Motor neuron (in vitro differentiated cells): ENCODE measurements at regions not wholly inside any gene's neighbourhood (a gene's known extent, or its start where the extent isn't known, plus 50 kb on each side); places are given as distances from the start of the nearest gene placed in this dataset.

ENCODE experiments used
- ATAC-seq, 8 experiments: fragments of 200-7000 bp; cut with Tn5 transposase; replicated peaks in 6 of 8; 2 replicates each; pipeline ENCODE4 v1.8.0; 2021; ENCODE audit warnings: mild to moderate bottlenecking in 8 of 8, moderate library complexity in 8 of 8
- H3K27ac ChIP-seq, 2 donors: fragments of 250-450 bp; sonication (Bioruptor Pico); 2 replicates each; pipeline ENCODE4 v1.9.0; 2021; ENCODE audit warnings: antibody characterized with exemption in 2 of 2, mild to moderate bottlenecking in 2 of 2, moderate library complexity in 1 of 2
- H3K4me1 ChIP-seq, 2 donors: fragments of 250-450 bp; sonication (Bioruptor Pico); replicated peaks in 1 of 2; 2 replicates each; pipeline ENCODE4 v1.6.1; 2021; ENCODE audit warnings: antibody characterized with exemption in 2 of 2, mild to moderate bottlenecking in 2 of 2, moderate library complexity in 1 of 2
- H3K4me3 ChIP-seq, 5 donors: fragments of 250-450 bp; sonication (Bioruptor Pico); 2 replicates each; pipeline ENCODE4 v1.9.0; 2021; ENCODE audit warnings: antibody characterized with exemption in 5 of 5, mild to moderate bottlenecking in 5 of 5, moderate library complexity in 4 of 5
- WGBS, 10 experiments: fragments of 450-650 bp; shearing (Covaris generic); methylation state at CpG; one replicate each; pipeline ENCODE4 v1.0.0; 2022; 5-methylcytosine and 5-hydroxymethylcytosine counted together
- in situ Hi-C, 9 experiments: fragments of 400-800 bp; cut with MboI; loops; one replicate each; pipeline ENCODE4 v1.15.0; 2021; ENCODE audit warnings: low sequenced_read_pairs in 9 of 9, low pct_unique_long_range_greater_than_20kb in 2 of 9; ENCODE audit not compliant: unreplicated experiment in 9 of 9

GRCh38 chr2:45318686-45319085, 292.4 kb downstream of the SRBD1 start:
- in situ Hi-C loops: no loop called here
- Histone ChIP-seq H3K27ac (no peak overlapping the region), H3K4me1 (no peaks in the 10 kb centered on the region), H3K4me3 (no peak overlapping the region)
- WGBS, 10 experiments: 62 to 100% (median 84%) methylated on average over 1 to 4 of the region's 4 CpGs; no CpG with 5 or more reads in 1 of the 10 experiments
- no peak for ATAC-seq

GRCh38 chr2:45316576-45317338, 294.3 kb downstream of the SRBD1 start:
- in situ Hi-C loops: no loop called here
- WGBS, 10 experiments: 42 to 100% (median 80%) methylated on average over 1 to 5 of the region's 10 CpGs; no CpG with 5 or more reads in 4 of the 10 experiments
- no peak overlapping the region for H3K27ac ChIP-seq

GRCh38 chr2:45315861-45316260, 295.2 kb downstream of the SRBD1 start:
- ATAC-seq: peak in 2 of 8 experiments; percentile 76 to 97
- no peaks in the 10 kb centered on the region for H3K4me1 ChIP-seq
- 10 to 78% (median 38%) methylated on average over 1 to 3 of the region's 3 CpGs; no CpG with 5 or more reads in 5 of the 10 experiments for WGBS, 10 experiments
- H3K27ac ChIP-seq: no peak overlapping the region
- no peak overlapping the region for H3K4me3 ChIP-seq
- in situ Hi-C loops: no loop called here

More at GRCh38 chr2:45316576-45317338, 294.3 kb downstream of the SRBD1 start:
- H3K4me1 ChIP-seq: no peaks in the 10 kb centered on the region
- ATAC-seq: no peak
- no peak overlapping the region for H3K4me3 ChIP-seq

- H3K4me3 ChIP-seq: no peak overlapping the region
- 19 to 77% (median 56%) methylated on average over 3 to 7 of the region's 7 CpGs; no CpG with 5 or more reads in 1 of the 10 experiments for WGBS, 10 experiments
- in situ Hi-C loops: no loop called here
- no peaks in the 10 kb centered on the region for H3K4me1 ChIP-seq
- ATAC-seq: no peak
- no peak overlapping the region for H3K27ac ChIP-seq
Observed at GRCh38 chr2:45312275-45312674, 298.8 kb downstream of the SRBD1 start.

- WGBS, 10 experiments: 0 to 20% methylated on average over 1 of the region's 2 CpGs; no CpG with 5 or more reads in 8 of the 10 experiments
- no peak for ATAC-seq
- in situ Hi-C loops: no loop called here
- no peak overlapping the region for H3K4me3 ChIP-seq
- no peaks in the 10 kb centered on the region for H3K4me1 ChIP-seq
- no peak overlapping the region for H3K27ac ChIP-seq
Observed at GRCh38 chr2:45311559-45311958, 299.5 kb downstream of the SRBD1 start.

GRCh38 chr2:45307147-45307546, 297.9 kb upstream of the SIX2 start:
- 63 to 99% (median 82%) methylated on average over 2 to 11 of the region's 11 CpGs; no CpG with 5 or more reads in 2 of the 10 experiments for WGBS, 10 experiments
- Histone ChIP-seq H3K4me3 (no peak overlapping the region), H3K27ac (no peak overlapping the region), H3K4me1 (no peaks in the 10 kb centered on the region)
- in situ Hi-C loops: no loop called here
- no peak for ATAC-seq

GRCh38 chr2:45305599-45305998, 296.3 kb upstream of the SIX2 start:
- in situ Hi-C loops: no loop called here
- 40 to 77% (median 55%) methylated on average over 1 to 3 of the region's 3 CpGs; no CpG with 5 or more reads in 6 of the 10 experiments for WGBS, 10 experiments
- peaks cover 0 to under 1% of the 10 kb centered on the region in 2 donors for H3K4me1 ChIP-seq
- peak in 2 of 8 experiments; percentile 81 to 87 for ATAC-seq
- H3K4me3 ChIP-seq: no peak overlapping the region
- H3K27ac ChIP-seq: no peak overlapping the region

GRCh38 chr2:45303417-45304202, 294.4 kb upstream of the SIX2 start:
- Histone ChIP-seq H3K4me3 (no peak overlapping the region), H3K27ac (no peak overlapping the region), H3K4me1 (peaks cover 0 to 11% of the 10 kb centered on the region in 2 donors)
- WGBS, 10 experiments: 31 to 100% (median 62%) methylated on average over 1 to 4 of the region's 5 CpGs
- no peak for ATAC-seq
- in situ Hi-C loops: no loop called here

- Histone ChIP-seq H3K27ac (no peak overlapping the region), H3K4me1 (peaks cover 0 to 11% of the 10 kb centered on the region in 2 donors), H3K4me3 (no peak overlapping the region)
- in situ Hi-C loops: no loop called here
- 40 to 97% (median 68%) methylated on average over 1 to 12 of the region's 19 CpGs; no CpG with 5 or more reads in 1 of the 10 experiments for WGBS, 10 experiments
- ATAC-seq: no peak
Observed at GRCh38 chr2:45301307-45302277, 292.3 kb upstream of the SIX2 start.

- in situ Hi-C loops: no loop called here
- peak in 6 of 8 experiments; percentile 37 to 96 (median 65) for ATAC-seq
- 0 to 87% (median 75%) methylated on average over 1 to 4 of the region's 4 CpGs; no CpG with 5 or more reads in 3 of the 10 experiments for WGBS, 10 experiments
- H3K4me3 ChIP-seq: no peak overlapping the region
- H3K4me1 ChIP-seq: peaks cover 0 to 11% of the 10 kb centered on the region in 2 donors
- H3K27ac ChIP-seq: no peak overlapping the region
Observed at GRCh38 chr2:45300026-45300750, 290.9 kb upstream of the SIX2 start.

GRCh38 chr2:45299361-45299760, 290.1 kb upstream of the SIX2 start:
- ATAC-seq: no peak
- in situ Hi-C loops: no loop called here
- WGBS, 10 experiments: 20 to 72% (median 53%) methylated on average over 1 to 2 of the region's 4 CpGs; no CpG with 5 or more reads in 6 of the 10 experiments
- Histone ChIP-seq H3K4me1 (peaks cover 0 to 11% of the 10 kb centered on the region in 2 donors), H3K27ac (no peak overlapping the region), H3K4me3 (no peak overlapping the region)

GRCh38 chr2:45293182-45293581, 283.9 kb upstream of the SIX2 start:
- Histone ChIP-seq H3K4me1 (no peaks in the 10 kb centered on the region), H3K27ac (no peak overlapping the region), H3K4me3 (no peak overlapping the region)
- no peak for ATAC-seq
- in situ Hi-C loops: no loop called here
- WGBS, 10 experiments: 20 to 80% (median 68%) methylated on average over 2 to 5 of the region's 5 CpGs
